H1 (cell line): ENCODE measurements at regions not wholly inside any gene's neighbourhood (a gene's known extent, or its start where the extent isn't known, plus 50 kb on each side); places are given as distances from the start of the nearest gene placed in this dataset.

Experiments used
- EGR1 ChIP-seq: IDR thresholded peaks from 2 replicates; pipeline ENCODE4 v1.6.1; 2011; ENCODE audit warnings: low read depth, low read length, borderline replicate concordance

- TF ChIP-seq EGR1, result no peak
Measured at GRCh38 chr9:108626743-108627142, 229.0 kb downstream of the ACTL7B start (continued).
